GM12892 (cell line): ENCODE measurements at regions not wholly inside any gene's neighbourhood (a gene's known extent, or its start where the extent isn't known, plus 50 kb on each side); places are given as distances from the start of the nearest gene placed in this dataset.

Experiments
- POLR2A ChIP-seq: IDR thresholded peaks from 2 replicates; pipeline ENCODE4 v1.6.1; 2011; ENCODE audit warnings: low read depth, low read length, control low read depth
- POLR2AphosphoS5 ChIP-seq: IDR thresholded peaks from 2 replicates; pipeline ENCODE4 v1.6.1; 2011; ENCODE audit warnings: low read depth, low read length, control low read depth
- TAF1 ChIP-seq: IDR thresholded peaks from 2 replicates; pipeline ENCODE4 v1.6.1; 2011; ENCODE audit warnings: low read depth, mild to moderate bottlenecking, control low read depth, low read length, borderline replicate concordance

- no peak for TF ChIP-seq POLR2A
- no peak for TF ChIP-seq POLR2AphosphoS5
- no peak for TF ChIP-seq TAF1
Observed at GRCh38 chr1:20425622-20426021, 60.4 kb downstream of the CAMK2N1 start.
